GM21717 (cell line): ENCODE measurements at regions not wholly inside any gene's neighbourhood (a gene's known extent, or its start where the extent isn't known, plus 50 kb on each side); places are given as distances from the start of the nearest gene placed in this dataset.

ENCODE experiments used
- ATAC-seq: cut with Tn5 transposase; IDR thresholded peaks from one replicate; pipeline ENCODE4 v1.9.1; 2021; ENCODE audit warnings: mild to moderate bottlenecking, moderate library complexity; ENCODE audit not compliant: unreplicated experiment

DNA sequence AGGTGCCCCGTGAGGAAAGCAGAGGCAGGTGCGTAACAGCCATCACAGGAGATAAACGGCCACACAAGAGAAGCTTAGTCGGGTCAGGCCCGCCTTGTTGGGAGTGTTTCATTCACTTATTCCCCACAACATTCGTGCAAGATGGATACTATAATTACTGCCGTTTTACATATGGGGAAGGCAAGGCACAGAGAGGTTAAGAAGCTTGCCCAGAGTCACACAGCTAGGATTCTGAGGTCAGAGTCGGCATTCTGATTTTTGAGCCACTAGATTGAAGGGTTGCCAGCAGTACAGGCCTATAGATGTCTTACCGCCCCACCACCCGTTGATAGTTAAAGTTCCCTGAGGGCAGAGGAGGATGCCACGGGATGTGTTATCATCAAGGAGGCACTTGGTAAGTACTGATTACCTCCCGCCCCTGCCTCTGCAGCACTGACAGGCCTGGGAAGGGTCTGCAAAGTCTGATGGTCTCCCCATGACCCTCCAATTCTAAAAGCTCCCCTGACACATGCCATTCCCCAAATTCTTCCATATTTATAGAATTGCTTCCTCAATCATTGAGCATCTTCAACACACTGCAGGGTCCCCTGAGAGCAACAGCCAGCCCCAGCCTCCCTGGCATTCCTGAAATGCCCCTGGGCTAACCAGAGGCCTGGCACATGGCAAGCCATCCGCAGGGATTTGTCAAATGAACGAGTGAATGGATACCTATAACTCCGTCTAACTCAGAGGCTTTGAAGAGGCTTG lies 74.7 kb upstream of the CLDN14 start:
- ATAC-seq = no peak

GRCh38 chr21:36555199-36555800 lies 75.4 kb upstream of the CLDN14 start:
- ATAC-seq = no peak

- no peak for ATAC-seq
Observed at GRCh38 chr21:36557316-36557715, 77.4 kb upstream of the CLDN14 start.

DNA sequence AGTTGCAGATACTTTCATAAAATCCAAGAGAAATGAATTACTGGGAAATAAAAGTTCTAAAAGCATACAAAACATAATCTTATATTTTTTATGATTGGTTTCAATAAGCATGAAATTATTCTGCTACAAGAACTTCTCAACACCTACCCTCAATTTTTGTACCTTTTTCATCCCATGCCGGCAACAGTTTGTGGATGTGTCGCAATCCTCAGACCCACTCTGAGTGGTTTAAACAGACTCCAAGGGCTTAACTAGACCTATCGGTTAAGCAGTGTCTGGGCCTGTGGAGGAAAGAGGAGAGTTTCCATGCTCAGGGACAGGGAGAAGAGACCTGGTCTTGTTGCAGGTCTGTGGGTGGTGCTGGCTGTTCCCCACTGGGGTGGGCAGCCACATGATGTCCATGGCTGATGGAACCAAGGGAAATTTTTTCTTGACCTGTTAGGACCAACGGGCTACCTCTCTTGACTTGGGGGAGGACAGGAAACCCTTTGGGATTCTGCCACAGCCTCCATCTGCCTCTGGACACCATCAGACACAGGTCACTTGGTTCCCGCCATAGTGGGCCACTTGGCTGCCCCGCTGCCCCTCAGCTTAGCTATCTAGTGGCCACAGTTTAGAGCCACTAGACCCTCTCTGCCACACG lies 81.1 kb upstream of the CLDN14 start:
- no peak for ATAC-seq

DNA sequence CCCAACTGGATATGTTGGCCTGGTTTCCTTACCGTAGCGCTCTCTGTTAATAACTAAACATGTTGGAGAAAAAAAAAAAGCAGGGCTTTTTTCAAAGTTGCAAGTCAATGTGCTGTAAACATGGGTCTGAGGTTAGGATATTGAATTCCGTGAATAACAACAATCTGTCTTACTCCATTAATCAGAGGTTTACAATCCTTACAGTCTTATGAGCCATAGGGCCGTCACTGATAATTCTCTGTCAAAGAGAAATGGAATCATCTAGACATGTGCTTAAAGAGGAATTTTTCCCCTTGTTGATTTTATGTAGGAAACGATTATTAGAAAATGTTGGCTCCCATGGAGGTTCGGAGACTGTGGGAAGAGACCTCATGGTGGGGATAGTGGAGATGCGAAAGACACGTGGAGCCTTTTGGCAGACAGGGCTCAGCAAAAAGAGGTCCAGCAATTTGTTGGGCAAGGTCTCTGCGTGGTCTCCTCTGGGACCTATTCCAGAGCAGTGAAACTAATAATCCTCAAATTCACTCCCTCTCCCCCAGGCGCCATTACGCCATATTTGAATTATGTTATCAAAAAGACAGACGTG lies 83.5 kb upstream of the CLDN14 start:
- ATAC-seq = no peak

DNA sequence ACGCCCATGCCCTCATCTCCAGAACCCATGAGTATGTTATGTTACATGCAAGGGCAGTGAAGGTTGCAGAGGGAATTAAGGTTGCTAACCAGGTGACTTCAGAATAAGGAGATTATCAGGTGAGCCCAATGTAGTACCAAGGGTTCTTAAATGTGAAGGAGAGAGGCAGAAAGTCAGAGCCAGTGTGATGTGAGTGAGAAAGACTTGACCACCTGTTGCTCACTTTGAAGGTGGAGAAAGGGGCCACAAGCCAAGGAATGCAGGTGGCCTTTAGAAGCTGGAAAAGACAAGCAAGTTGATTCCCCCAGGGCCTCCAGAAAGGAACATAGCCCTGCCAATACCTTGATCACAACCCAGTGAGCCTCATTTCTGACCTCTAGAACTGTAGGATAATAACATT lies 84.7 kb upstream of the CLDN14 start:
- ATAC-seq = no peak

DNA sequence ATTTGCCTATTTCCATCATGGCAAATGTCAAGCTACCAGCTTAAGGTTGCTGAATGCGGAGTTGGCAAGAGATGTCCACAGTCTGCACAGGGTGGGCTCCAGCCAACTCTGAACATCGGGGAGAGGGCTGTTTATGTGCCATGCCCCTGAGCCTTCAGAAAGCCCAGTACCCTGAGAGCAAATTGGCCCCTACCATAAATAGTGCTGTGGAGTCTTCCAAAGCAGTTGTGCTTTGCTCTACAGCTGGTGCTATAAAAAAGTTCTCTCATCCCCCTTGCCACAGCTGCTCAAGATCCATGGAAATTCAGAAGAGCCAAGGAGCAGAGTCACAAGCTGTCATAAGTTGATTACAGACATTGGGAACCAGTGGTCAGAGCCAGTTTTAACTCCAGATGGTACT lies 85.6 kb upstream of the CLDN14 start:
- no peak for ATAC-seq

DNA sequence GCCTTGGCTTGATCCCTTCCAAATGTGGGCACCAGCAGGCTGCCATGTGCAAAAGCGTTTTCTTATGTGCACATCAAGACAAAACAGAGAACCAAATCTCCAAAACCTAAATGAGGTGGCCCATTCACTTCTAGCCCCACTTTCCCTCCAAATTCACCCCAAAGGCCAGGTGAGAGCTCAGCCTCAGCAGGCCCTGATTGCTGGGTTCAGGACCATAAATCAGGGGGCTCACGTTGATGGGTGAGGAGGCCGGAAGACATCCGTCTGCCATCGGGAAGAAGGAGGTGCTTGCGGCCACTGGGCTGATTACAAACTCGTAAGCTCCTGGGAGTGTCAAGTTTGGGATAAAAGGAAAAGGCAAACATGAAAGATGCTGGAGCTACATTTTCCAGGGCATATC lies 86.7 kb upstream of the CLDN14 start:
- no peak for ATAC-seq

DNA sequence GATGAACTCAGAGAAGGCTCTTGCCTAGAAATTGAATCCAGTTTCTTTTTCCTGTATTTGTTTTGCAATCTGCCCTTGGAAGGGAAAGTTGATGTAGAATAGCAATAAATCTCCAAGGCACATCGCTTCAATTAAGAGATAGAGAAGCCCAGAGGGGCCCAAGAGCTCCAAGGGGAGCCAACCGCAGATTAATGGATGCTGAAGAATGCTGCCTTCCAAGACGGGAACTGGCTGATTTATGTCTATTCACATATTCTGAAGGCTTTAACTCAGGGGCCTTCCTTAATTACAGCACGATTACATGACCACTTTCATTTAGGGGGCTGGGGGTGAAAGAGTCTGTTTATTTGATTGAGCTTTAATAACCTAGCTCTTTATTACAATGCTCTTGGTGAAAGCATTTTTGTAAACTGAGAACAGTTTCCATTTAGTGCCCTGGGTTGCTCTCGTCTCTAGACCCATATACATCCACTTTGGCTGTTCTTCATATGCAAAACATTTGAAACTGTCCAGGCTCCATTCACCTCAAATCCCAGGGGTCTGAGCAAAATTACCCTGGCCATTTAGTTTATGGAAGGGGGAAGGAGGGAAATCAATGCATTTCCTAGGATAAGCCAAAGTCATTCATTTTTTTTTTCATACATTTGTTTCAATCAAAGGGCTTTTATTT lies 87.4 kb upstream of the CLDN14 start:
- no peak for ATAC-seq

- no peak for ATAC-seq
Observed at GRCh38 chr21:36569511-36569910, 89.6 kb upstream of the CLDN14 start.

DNA sequence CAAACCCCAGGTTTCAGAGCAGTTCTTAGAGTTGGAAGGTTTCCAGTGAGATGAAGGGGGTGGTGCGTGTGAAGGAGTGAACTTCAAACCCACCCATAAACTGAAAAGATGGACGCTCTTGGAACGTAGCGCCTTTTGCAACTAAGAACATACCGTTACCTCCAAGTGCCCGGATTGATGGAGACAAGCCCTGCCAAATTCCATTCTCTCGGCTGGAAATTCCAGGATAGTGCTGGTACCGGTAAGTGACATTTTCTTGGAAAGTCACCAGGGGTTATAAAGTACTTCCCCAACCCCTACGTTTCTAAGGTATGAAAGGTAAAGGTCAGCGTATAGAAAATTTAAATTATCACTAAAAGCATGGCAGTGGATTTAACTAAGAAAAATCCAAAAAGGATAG lies 91.6 kb upstream of the CLDN14 start:
- ATAC-seq = no peak

DNA sequence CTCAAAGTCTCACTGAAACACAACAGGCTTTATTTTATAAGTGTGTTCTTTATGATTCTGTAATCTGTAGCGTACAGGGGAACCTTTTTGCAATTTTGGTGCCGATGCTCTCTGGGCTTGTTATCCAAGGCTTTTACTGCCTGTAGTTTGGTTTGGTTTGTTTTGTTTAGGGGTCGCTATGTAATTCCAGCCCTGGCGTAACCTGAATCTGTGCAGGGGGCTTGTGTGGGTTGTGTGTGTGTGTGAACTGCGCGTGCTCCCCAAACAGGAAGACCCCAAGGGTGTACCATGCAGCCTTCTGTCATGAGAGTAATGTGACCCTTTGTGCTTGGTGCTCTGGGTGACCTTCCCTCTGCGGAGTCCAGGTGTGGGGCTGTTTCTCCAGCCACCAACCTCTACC lies 92.1 kb upstream of the CLDN14 start:
- ATAC-seq = no peak

- no peak for ATAC-seq
Observed at GRCh38 chr21:36575306-36575705, 95.4 kb upstream of the CLDN14 start.

DNA sequence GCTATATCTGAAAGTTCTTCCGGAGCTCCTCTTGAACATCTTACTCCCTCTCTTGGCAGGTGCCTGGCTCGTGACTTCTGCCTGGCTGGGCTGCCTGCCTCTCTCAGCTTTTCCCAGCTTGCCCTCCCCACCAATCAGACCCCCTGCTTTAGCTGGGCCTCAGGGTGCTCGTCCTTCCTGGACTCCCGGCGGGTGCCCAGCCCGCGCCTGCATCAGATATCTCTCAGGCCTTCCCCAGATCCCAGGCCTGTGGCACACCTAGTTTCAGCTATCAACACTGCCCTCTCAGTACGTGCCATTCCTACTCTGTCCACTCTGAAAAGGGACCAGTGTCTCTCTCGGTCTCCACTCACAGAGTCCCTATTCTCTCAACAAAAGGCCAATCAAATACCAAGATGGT lies 96.5 kb upstream of the CLDN14 start:
- ATAC-seq = no peak

GRCh38 chr21:36579898-36580297 lies 100.0 kb upstream of the CLDN14 start:
- ATAC-seq = no peak

DNA sequence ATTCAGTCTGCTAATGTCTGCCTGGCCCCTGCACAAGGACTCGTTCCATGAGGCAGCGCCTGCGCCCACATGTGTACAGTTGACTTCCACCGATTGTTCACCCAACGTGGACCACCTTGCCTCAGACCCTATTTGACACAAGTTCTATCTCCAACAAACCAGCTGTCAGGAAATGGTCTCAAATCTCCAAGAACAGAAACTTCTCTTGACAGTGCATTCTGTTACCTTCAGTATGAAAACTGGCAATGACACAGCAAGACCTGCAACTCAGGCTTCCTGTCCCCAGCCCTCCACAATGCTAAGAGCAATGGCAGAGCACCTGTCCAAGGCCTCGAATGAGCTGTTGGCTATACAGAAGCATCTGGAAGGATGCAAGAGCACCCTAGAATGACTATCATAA lies 102.3 kb upstream of the CLDN14 start:
- no peak for ATAC-seq

DNA sequence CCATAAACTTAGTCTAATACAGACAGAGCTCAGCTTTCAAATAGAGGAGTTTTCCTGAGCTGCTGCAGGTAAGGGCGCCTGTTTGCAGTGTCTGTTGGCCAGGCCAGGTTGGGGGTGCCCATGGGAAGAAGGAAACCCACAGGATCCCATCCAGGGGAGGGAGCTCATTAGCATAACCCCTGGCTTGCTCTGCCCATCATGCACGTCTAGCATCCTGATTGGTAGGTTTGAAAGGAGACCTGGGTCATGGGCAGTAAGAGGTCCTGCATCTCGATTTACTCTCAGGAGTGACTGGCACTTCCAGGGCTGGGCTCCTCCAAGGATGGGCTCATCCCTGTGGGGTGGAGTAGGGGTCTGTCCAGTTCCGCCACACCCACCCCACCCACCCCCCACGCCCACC lies 103.7 kb upstream of the CLDN14 start:
- no peak for ATAC-seq

DNA sequence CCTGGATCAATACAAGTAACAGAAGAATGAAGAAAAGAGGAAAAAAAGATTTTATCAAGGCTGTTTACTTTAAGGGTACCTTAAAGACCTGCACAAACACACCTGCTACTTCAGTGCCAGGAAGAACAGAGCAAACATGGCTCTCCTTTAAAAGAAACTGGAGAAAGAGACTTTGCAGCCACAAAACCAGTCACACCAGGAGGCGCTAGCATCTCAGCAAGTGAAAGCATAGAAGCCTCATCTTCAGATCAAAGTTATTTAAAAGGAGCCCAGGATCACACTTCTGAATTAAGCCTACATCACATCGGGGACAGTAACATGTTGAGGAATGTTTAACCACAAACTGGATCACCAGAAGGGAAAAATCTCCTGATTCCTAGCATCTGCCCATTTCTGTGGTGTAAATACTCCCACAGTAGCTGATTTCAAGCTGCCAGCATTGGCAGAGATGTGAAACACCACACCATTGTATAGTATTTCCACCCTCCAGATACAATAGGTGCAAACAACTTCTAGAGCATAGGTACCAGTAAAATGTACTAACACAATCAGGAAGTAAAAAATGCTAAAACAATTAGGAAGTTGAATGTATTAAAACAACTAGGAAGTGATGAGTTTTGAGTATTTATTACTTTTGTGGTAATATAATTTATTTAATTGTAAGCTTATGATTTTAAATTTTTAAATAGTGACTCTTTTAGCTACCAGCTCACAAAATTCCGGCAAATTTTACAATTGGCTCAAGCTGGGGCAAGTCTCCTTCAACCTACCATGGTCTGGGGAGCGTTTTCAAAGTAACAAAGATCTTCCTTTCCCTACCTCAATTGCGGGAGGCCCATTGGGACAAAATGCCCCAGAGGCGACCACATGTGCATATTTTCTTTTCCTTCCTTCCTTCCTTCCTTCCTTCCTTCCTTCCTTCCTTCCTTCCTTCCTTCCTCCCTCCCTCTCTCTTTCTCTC lies 105.3 kb upstream of the CLDN14 start:
- ATAC-seq = no peak

- no peak for ATAC-seq
Observed at GRCh38 chr21:36587388-36587787, 107.5 kb upstream of the CLDN14 start.

GRCh38 chr21:36589352-36589971 lies 109.5 kb upstream of the SIM2 start:
- ATAC-seq = no peak
